ENCODE measurements at regions not wholly inside any gene's neighbourhood (a gene's known extent, or its start where the extent isn't known, plus 50 kb on each side); places are given as distances from the start of the nearest gene placed in this dataset.

DNA sequence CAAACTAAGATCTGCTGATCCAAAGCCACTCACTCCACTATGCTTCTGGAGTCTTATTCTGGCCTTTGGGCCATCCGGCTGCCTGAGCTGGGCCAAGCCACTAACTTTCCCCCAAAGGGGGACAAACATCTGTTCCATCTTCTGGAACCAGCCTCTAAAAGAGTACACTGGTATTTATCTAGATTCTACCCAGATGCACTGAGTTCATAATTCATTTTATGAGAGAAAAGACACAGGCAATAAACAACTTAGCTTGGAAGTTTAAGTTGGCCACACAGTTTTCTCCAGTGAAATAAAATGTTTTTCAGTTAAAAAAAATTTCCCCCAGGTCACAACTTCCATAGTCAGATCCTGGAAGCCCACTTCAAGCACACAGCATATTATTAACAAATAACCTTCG, 80.1 kb upstream of the ARHGEF3 start:
- Histone ChIP-seq H3K9me3 (no peaks in the 10 kb centered on the region), H3K27ac (replicated peaks in 1 of 4) (no peak overlapping the region), H3K4me3 (no peak overlapping the region), H3K27me3 (no peaks in the 10 kb centered on the region), H3K4me1 (peaks cover 0 to 16% (median 7%) of the 10 kb centered on the region in 4 donors), H3K36me3 (no peaks in the 10 kb centered on the region)
- no peak for DNase-seq (ENCODE audit: extremely low spot score)
- no peak for TF ChIP-seq POLR2A (IDR thresholded peaks at IDR 0.05; ENCODE audit: low read depth)
- no peak for TF ChIP-seq POLR2AphosphoS5 (IDR thresholded peaks at IDR 0.05)
- intact Hi-C loops (cut with DNase I): no loop called here
- WGBS: 94% methylated on average over 2 of the region's 2 CpGs

DNA sequence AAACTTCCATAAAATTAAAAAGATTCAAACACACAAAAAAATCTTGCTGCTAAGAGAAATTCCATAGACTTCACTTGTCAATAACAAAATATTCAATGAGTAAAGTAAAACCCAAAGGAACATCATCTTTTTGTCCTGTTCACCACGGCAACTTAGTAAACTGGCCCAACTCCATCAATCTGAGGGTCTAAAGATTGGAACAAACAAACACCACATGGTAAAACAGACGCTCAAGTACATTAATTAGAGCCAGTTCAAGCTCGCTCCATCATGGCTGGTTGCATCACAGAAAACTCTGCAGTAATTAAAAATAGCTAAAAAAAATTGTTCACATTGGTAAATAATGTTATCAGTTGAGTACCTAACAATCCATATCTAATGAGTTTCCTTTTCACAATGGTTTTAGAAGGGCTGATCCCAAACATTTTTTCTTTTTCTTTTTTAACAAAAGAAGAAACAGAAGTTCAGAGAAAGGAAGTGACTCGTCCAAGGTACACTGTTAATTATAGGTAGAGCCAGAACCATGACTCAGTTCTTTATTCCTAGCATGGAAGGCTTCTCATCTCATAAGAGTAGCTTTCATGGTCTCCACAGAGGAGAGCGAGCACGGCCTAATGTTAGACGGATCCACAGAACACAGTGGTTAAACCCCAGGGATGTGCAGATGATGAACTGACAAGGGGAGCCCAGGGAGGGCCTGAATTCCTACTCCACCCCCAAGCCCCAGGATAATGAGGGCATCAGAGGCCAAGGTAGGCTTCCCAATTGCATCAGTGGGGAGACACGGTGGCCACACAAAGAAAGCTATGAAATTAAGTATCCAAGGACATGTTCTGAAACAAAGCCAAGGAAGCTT, 79.2 kb upstream of the ARHGEF3 start:
- Histone ChIP-seq H3K27ac (replicated peaks in 1 of 4) (no peak overlapping the region), H3K9me3 (no peaks in the 10 kb centered on the region), H3K27me3 (no peaks in the 10 kb centered on the region), H3K36me3 (no peaks in the 10 kb centered on the region), H3K4me3 (no peak overlapping the region), H3K4me1 (peaks cover 0 to 10% (median 3%) of the 10 kb centered on the region in 4 donors)
- 93% methylated on average over 8 of the region's 8 CpGs for WGBS
- TF ChIP-seq POLR2A (IDR thresholded peaks at IDR 0.05; ENCODE audit: low read depth): no peak
- TF ChIP-seq CTCF (IDR thresholded peaks at IDR 0.05): no peak
- no peak for TF ChIP-seq EP300 (IDR thresholded peaks at IDR 0.05)
- no peak for TF ChIP-seq POLR2AphosphoS5 (IDR thresholded peaks at IDR 0.05)
- intact Hi-C loops (cut with DNase I): no loop called here
- DNase-seq (ENCODE audit: extremely low spot score): no peak

DNA sequence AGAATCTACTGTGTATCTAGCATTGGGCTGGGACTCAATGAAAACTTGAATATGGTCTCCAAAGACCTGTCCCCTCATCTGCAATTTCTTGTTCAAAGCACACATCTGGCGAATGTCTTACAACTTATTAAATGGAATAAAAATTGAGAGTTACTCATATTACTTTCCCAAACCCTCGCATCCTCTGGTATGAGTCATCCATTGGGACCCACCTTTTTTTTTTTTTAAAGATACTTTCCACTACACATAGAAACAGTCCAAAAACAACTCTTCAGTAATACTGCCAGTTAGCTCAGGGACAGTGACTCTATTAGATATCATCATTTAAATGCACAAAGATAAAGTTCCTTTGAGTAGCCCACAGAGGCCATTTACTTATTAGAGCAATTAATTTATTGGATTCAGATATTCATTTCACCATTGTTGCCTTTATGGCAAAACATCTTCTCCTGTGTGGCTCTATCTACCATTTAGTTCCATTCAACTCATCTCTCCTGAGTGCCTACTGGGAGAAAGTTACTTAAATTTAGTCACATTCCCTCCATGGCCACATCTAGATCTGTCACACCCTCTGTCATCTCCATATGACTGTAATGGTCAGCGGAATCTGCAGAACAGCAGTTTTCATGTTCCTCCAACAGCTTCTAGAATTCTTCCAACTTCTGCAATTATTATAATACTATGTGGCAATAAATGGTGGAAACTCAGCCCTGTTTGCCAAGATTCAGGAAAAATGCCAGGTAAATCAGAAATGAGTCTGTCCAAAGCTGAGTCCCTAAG, 77.9 kb upstream of the ARHGEF3 start:
- H3K4me3 ChIP-seq: no peak overlapping the region
- H3K36me3 ChIP-seq: no peaks in the 10 kb centered on the region
- TF ChIP-seq POLR2AphosphoS5 (IDR thresholded peaks at IDR 0.05): no peak
- TF ChIP-seq EP300 (IDR thresholded peaks at IDR 0.05): no peak
- no peak for TF ChIP-seq CTCF (IDR thresholded peaks at IDR 0.05)
- TF ChIP-seq POLR2A (IDR thresholded peaks at IDR 0.05; ENCODE audit: low read depth): no peak
- intact Hi-C loops (cut with DNase I): no loop called here
- H3K27me3 ChIP-seq: no peaks in the 10 kb centered on the region
- no peak for DNase-seq (ENCODE audit: extremely low spot score)
- H3K9me3 ChIP-seq: no peaks in the 10 kb centered on the region
- peaks cover 0 to 9% (median 3%) of the 10 kb centered on the region in 4 donors for H3K4me1 ChIP-seq
- no peak overlapping the region for H3K27ac ChIP-seq (replicated peaks in 1 of 4)
- WGBS: 33% methylated on average over 3 of the region's 3 CpGs

DNA sequence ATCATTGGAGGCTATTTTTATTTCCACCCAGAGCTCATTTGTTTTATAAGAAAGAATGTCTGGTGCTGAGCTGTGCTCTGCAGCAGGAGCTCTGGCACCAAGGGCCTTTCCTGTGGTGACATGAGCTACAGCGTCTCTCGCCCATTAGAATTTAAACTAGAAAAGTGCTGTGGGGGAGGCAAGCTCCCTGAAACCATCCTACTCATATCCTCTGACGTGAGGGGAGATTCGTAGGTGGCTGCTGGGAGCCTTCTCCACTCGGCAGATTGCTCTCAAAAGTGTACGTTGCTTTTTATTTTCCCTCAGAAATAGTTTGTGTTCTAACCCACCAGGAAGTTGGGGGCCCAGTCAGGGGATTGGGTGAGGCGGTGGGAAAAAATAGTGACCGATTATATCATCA, 76.3 kb upstream of the ARHGEF3 start:
- H3K9me3 ChIP-seq: no peaks in the 10 kb centered on the region
- no peak for DNase-seq (ENCODE audit: extremely low spot score)
- H3K36me3 ChIP-seq: no peaks in the 10 kb centered on the region
- H3K4me3 ChIP-seq: no peak overlapping the region
- 46% methylated on average over 6 of the region's 8 CpGs for WGBS
- no peak overlapping the region for H3K27ac ChIP-seq (replicated peaks in 1 of 4)
- no peaks in the 10 kb centered on the region for H3K27me3 ChIP-seq
- H3K4me1 ChIP-seq: peaks cover 0 to 9% (median 3%) of the 10 kb centered on the region in 4 donors
- intact Hi-C loops (cut with DNase I): no loop called here
- TF ChIP-seq POLR2A (IDR thresholded peaks at IDR 0.05; ENCODE audit: low read depth) (no peak), EP300 (IDR thresholded peaks at IDR 0.05) (no peak), CTCF (IDR thresholded peaks at IDR 0.05) (no peak), POLR2AphosphoS5 (IDR thresholded peaks at IDR 0.05) (no peak)

DNA sequence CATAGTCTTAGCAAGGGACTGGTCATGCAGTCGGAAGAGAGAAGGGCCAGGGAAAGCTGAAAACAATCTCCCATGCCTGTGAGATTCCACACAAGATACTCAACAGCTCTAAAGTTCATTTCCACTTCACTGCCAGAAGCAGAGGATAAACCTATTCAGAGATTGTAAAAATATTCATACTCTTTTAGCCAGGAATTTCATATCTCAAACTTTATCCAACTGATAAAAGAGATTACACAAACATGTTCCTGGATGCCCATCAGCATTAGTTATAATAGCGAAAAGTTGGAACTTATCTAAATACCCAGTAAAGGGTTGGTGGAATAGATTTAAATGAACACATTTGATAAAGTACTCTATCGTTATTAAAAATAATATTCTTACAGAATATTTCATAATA, 75.2 kb upstream of the ARHGEF3 start:
- intact Hi-C loops (cut with DNase I): no loop called here
- Histone ChIP-seq H3K4me1 (peaks cover 0 to 9% (median 3%) of the 10 kb centered on the region in 4 donors), H3K27me3 (no peaks in the 10 kb centered on the region), H3K36me3 (no peaks in the 10 kb centered on the region), H3K9me3 (no peaks in the 10 kb centered on the region), H3K4me3 (no peak overlapping the region), H3K27ac (replicated peaks in 1 of 4) (no peak overlapping the region)
- TF ChIP-seq POLR2AphosphoS5 (IDR thresholded peaks at IDR 0.05) (no peak), POLR2A (IDR thresholded peaks at IDR 0.05; ENCODE audit: low read depth) (no peak), EP300 (IDR thresholded peaks at IDR 0.05) (no peak), CTCF (IDR thresholded peaks at IDR 0.05) (no peak)
- 63% methylated on average over 3 of the region's 3 CpGs for WGBS
- no peak for DNase-seq (ENCODE audit: extremely low spot score)
